ENCODE measurements at regions not wholly inside any gene's neighbourhood (a gene's known extent, or its start where the extent isn't known, plus 50 kb on each side); places are given as distances from the start of the nearest gene placed in this dataset.

DNA sequence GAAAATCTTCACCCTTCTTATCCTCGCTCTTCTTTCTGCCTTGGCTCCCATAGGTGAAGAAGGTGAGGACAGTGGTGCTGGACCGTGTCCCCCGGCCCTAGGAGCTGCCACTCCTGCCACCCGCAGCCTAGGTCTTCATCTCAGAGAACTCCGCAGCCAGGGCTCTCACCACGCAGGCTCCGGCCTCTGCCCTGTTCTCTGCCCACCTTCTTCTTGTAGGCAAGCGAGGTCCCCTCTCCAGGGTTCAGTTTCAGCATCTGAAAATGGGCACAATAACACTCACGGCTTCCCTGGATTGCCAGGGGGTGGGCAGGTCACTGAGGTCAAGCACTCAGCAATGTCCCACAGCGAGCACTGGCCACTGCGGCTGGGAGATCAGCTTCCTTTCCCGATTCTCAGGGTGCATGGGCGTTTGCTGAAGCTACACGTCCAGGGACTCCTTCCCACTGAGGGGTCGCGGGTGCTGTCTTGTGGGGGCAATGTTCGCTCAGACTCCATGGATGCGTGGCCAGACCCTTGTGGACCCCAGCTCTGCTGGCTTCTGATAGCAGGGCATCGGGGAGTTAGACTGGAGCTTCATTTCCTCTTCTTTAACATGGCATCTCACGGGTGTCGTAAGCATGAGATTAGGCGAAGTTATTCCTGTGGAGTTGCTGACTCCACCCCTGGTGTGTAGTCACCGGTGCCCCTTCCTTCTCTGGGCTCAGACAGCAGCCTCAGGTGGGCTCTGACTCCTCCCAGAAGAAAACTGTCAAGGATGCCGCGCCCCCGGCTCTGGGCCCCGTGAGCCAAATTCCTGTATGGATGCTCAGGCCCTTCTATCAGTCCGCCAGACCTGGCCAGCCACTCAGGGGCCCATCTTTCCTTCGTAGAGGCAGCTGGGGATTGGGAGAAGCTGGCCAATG, 145.1 kb upstream of the IRX2 start:
- TF ChIP-seq, protein P1, sequence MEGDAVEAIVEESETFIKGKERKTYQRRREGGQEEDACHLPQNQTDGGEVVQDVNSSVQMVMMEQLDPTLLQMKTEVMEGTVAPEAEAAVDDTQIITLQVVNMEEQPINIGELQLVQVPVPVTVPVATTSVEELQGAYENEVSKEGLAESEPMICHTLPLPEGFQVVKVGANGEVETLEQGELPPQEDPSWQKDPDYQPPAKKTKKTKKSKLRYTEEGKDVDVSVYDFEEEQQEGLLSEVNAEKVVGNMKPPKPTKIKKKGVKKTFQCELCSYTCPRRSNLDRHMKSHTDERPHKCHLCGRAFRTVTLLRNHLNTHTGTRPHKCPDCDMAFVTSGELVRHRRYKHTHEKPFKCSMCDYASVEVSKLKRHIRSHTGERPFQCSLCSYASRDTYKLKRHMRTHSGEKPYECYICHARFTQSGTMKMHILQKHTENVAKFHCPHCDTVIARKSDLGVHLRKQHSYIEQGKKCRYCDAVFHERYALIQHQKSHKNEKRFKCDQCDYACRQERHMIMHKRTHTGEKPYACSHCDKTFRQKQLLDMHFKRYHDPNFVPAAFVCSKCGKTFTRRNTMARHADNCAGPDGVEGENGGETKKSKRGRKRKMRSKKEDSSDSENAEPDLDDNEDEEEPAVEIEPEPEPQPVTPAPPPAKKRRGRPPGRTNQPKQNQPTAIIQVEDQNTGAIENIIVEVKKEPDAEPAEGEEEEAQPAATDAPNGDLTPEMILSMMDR (IDR thresholded peaks at IDR 0.05) = no peak

DNA sequence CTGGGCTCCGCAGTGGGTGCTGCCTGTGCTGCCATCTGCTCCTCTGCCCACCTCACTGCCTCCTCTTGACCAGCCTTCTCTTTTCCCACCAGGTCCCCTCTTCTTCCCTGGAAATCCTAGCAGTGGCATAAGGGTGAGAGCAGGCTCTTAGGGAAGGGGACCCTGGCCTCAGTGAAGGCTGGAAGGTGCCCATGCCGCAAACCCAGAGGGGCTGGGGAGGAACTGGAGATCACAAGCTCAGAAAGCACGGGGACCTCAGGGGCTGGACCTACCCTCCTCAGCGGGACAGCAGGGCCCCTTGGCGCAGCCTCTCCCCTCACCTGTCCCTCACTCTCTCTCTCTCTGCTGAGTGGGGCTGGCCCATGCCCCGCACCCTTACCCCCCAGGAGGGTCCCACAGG, 144.4 kb upstream of the IRX2 start:
- TF ChIP-seq, protein P1 (IDR thresholded peaks at IDR 0.05) = no peak

DNA sequence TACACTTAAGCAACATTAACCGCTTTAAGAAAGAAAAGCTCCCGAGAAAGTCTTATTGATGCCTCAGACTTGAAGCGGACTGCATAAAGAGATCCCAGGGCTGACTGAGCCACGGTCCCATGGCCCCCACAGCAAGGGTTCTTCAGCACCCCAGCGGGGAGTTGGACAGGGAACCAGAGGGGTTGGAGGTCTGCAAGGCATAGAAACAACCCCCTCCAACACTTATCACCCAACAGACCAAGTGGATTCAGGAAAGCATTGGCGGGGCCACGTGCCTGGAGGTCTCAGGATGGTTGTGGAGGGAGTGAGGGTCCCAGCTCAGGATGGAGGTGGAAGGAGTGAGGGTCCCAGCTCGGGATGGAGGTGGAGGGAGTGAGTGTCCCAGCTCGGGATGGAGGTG, 143.7 kb upstream of the IRX2 start:
- TF ChIP-seq, protein P1 (IDR thresholded peaks at IDR 0.05) = no peak

DNA sequence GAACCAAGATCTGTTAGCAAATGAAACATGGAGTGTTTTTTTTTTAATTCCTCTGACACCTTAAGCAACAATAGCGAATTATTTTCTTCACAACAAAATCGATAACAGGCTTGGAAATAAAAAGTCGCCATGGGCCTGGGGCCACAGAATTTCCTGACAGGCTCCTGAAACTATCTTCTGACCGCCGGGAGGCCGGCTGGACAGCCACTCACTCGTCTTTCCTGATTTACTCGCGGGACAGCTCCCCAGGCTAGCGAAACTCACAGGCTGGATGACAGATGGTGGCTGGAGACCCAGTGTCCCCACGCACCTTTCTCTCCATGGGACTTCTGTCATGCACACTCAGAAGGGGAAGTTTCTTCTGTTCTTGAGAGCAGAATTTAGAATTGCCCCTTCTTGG, 143.3 kb upstream of the IRX2 start:
- TF ChIP-seq, protein P1 (IDR thresholded peaks at IDR 0.05) = no peak

DNA sequence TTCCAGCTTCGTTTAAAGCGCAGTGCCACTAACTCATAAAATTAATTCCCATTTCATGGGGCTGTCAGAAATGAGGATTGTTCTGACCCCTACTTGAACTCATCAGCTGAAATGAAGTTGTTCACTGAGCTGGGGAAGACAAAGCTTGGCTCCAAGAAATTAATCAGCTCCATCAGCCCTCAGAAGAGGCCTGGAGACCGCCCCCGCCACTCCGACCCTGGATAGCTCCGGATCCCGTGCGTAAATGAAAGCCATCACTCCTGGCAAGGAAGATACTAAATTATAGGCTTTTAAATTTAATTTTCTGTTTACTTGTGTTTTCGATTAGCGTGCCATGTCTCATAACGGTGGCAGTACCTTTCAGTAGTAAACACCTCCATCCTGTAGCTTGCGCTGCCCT, 142.8 kb upstream of the IRX2 start:
- TF ChIP-seq, protein P1 (IDR thresholded peaks at IDR 0.05) = no peak

DNA sequence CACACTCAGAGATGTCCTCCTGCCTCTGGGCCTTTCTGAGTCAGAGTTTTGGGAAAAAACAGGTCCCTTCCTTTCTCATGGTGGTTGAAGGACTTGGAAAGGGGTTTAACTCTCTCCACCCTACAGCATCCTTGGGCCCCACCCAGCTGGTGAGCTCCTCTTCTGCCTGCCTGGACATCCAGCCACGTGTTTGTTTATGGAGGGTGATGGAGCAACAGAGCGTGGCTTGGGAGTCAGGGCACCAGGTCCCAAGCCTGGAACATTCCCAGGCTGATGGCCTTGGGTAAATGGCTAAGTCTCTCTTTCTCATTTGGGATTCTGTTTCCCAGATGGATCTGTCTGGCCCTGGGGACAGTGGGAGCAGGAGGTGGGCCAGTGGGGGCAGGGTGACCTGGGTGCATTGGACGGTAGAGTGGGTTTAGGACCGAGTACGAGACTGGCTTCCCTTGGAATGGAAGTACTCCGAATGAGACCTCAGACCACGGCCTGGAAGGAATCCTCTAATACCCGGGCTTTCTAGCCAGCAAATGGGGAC, 141.1 kb upstream of the IRX2 start:
- TF ChIP-seq, protein P1 (IDR thresholded peaks at IDR 0.05) = no peak

DNA sequence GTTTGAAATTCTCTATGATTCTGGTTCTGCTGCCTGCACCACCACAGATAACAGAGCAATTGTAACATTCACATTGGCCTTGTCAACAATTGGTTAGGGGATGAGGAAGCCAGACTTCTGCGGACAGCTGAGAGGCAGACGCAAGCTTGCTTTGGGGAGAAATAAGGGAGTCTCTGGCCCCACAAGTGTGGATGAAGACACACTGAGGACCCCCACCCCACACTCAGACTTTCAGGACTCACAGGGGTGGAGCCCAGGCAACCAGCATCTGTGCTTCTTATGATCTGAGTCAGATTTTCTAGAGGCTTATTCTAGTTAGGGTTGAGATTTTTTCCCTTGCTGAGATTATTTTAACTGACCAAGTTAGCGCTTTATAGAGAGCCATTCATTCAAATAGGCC, 140.3 kb upstream of the IRX2 start:
- TF ChIP-seq, protein P1 (IDR thresholded peaks at IDR 0.05) = no peak

Data from LNCAP (cell line).